Transverse colon (tissue), 3 donors: ENCODE measurements at regions not wholly inside any gene's neighbourhood (a gene's known extent, or its start where the extent isn't known, plus 50 kb on each side); places are given as distances from the start of the nearest gene placed in this dataset.

ENCODE experiments used
- CTCF ChIP-seq, 5 experiments: fragments of 200-600 bp in 3 of 5; fragments of 450-650 bp in 2 of 5; sonication (generic) in 3 of 5; IDR thresholded peaks; 1 replicate in 2 of 5; 2 replicates in 3 of 5; pipeline ENCODE4 v1.5.1; 2016 to 2017; ENCODE audit warnings: antibody characterized with exemption in 5 of 5, inconsistent platforms in 3 of 5, mild to moderate bottlenecking in 2 of 5, moderate library complexity in 1 of 5
- POLR2A ChIP-seq: fragments of 450-650 bp; IDR thresholded peaks from one replicate; pipeline ENCODE4 v1.6.1; 2016; ENCODE audit warnings: antibody characterized with exemption, mild to moderate bottlenecking, moderate library complexity

GRCh38 chr10:42422911-42423310, 215.5 kb downstream of the ZNF33B start:
- TF ChIP-seq CTCF (IDR thresholded peaks at IDR 0.05) (no peak), POLR2A (no peak)
